ENCODE measurements at regions not wholly inside any gene's neighbourhood (a gene's known extent, or its start where the extent isn't known, plus 50 kb on each side); places are given as distances from the start of the nearest gene placed in this dataset.

GRCh38 chr2:5945742-5946141 lies 253.6 kb downstream of the SOX11 start:
- POLR2A ChIA-PET: no interaction called here
- in situ Hi-C loops (cut with HindIII; ENCODE audit: extremely low pct_ligation_motif_present, low pct_unique_long_range_greater_than_20kb): no loop called here
- H3K9me3 ChIP-seq (ENCODE audit: low read length): peaks cover 11% of the 10 kb centered on the region; the same call in 1 of the 2 replicates
- WGBS (ENCODE audit: low lambda C conversion rate): 14% methylated on average over 9 of the region's 9 CpGs
- DNase-seq (ENCODE audit: low spot score) (no peak), FAIRE-seq (no peak), ATAC-seq (no peak)
- CTCF ChIA-PET (ENCODE audit: low intra/inter-chr PET ratio, low total read pairs): no interaction called here
- H3K36me3 ChIP-seq (replicated peaks in 1 of 2; ENCODE audit: control insufficient read depth in 1 of 2, insufficient read depth in 2 of 2, low read length in 2 of 2): no peaks in the 10 kb centered on the region
- no peaks in the 10 kb centered on the region for H4K20me1 ChIP-seq (ENCODE audit: insufficient read depth, low read length)
- no peak for TF ChIP-seq ZNF614 (CRISPR knock-in tag; IDR thresholded peaks at IDR 0.05; ENCODE audit: borderline replicate concordance)
- no TSS peak for BruUV-seq (replicated peaks)
- H2AFZ ChIP-seq (ENCODE audit: low read length): no peak overlapping the region
- no peak overlapping the region for H3K27ac ChIP-seq (ENCODE audit: extremely low read length, insufficient read depth, low read length)
- H3K4me1 ChIP-seq (ENCODE audit: insufficient read depth, low read length): no peaks in the 10 kb centered on the region
- no peaks in the 10 kb centered on the region; a peak in 3 of 5 replicates for H3K27me3 ChIP-seq (ENCODE audit: control insufficient read depth in 1 of 2, insufficient read depth in 2 of 2, low read length in 2 of 2)
- no peak overlapping the region for H3K4me3 ChIP-seq (replicated peaks in 1 of 3; ENCODE audit: insufficient read depth in 1 of 3, low read depth in 2 of 3, low read length in 3 of 3)
- intact Hi-C loops (cut with micrococcal nuclease; ENCODE audit: unreplicated experiment): no loop called here
- H3K9ac ChIP-seq (ENCODE audit: insufficient read depth, low read depth, low read length): no peak overlapping the region
- H3K4me2 ChIP-seq (ENCODE audit: low read depth, low read length): no peak overlapping the region
- no peaks in the 10 kb centered on the region for H3K79me2 ChIP-seq (ENCODE audit: insufficient read depth, low read length)

- Histone ChIP-seq H3K9me3 (ENCODE audit: low read length) (peaks cover 17% of the 10 kb centered on the region; the same call in 1 of the 2 replicates), H3K27ac (ENCODE audit: extremely low read length, insufficient read depth, low read length) (no peak overlapping the region), H3K4me2 (ENCODE audit: low read depth, low read length) (no peak overlapping the region), H3K9ac (ENCODE audit: insufficient read depth, low read depth, low read length) (no peak overlapping the region), H3K4me1 (ENCODE audit: insufficient read depth, low read length) (no peaks in the 10 kb centered on the region), H3K27me3 (ENCODE audit: control insufficient read depth in 1 of 2, insufficient read depth in 2 of 2, low read length in 2 of 2) (no peaks in the 10 kb centered on the region; a peak in 3 of 5 replicates), H4K20me1 (ENCODE audit: insufficient read depth, low read length) (no peaks in the 10 kb centered on the region), H3K79me2 (ENCODE audit: insufficient read depth, low read length) (no peaks in the 10 kb centered on the region), H3K4me3 (replicated peaks in 1 of 3; ENCODE audit: insufficient read depth in 1 of 3, low read depth in 2 of 3, low read length in 3 of 3) (no peak overlapping the region), H3K36me3 (replicated peaks in 1 of 2; ENCODE audit: control insufficient read depth in 1 of 2, insufficient read depth in 2 of 2, low read length in 2 of 2) (no peaks in the 10 kb centered on the region), H2AFZ (ENCODE audit: low read length) (no peak overlapping the region)
- 10% methylated on average over 15 of the region's 15 CpGs for WGBS (ENCODE audit: low lambda C conversion rate)
- DNase-seq (ENCODE audit: low spot score) (no peak), ATAC-seq (no peak), FAIRE-seq (no peak)
- ChIA-PET POLR2A (no interaction called here), CTCF (ENCODE audit: low intra/inter-chr PET ratio, low total read pairs) (no interaction called here)
- no TSS peak for BruUV-seq (replicated peaks)
- no peak for TF ChIP-seq ZNF136 (CRISPR knock-in tag; IDR thresholded peaks at IDR 0.05; ENCODE audit: low read depth)
- in situ Hi-C loops (cut with HindIII; ENCODE audit: extremely low pct_ligation_motif_present, low pct_unique_long_range_greater_than_20kb): no loop called here
- intact Hi-C loops (cut with micrococcal nuclease; ENCODE audit: unreplicated experiment): no loop called here
Measured at GRCh38 chr2:5946225-5947115, 254.3 kb downstream of the SOX11 start.

Measured in HepG2 (cell line).